HG03045 (cell line): ENCODE measurements at regions not wholly inside any gene's neighbourhood (a gene's known extent, or its start where the extent isn't known, plus 50 kb on each side); places are given as distances from the start of the nearest gene placed in this dataset.
"Not testable (repeated sequence)": the region's sequence is repeated elsewhere in the genome, so short reads cannot be mapped to it uniquely, and the experiment has no call there.

Experiments
- ATAC-seq: cut with Tn5 transposase; IDR thresholded peaks from one replicate; pipeline ENCODE4 v1.9.1; 2021; ENCODE audit warnings: mild to moderate bottlenecking, moderate library complexity; ENCODE audit not compliant: unreplicated experiment

DNA sequence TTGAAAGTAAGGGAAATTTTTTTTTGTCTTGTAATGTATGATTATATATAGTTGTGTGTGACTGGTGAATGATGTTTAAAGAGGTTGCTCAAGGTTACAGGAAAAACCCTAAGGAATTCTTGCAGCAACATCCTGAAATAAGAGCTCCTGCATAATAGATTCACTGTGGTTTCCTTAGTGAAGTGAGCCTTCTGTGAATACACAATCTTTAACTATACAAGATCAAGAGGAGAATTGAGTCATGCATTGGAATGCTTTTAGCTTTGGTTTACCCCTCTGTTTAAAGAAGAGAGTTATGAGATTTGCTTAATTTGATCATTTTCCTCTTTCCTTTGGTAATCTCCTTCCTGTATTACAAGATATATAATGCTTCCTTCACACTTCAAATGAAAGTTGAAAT lies 141.6 kb upstream of the EYA4 start:
- no peak for ATAC-seq

GRCh38 chr6:133100865-133101264 lies 140.3 kb upstream of the EYA4 start:
- no peak for ATAC-seq

DNA sequence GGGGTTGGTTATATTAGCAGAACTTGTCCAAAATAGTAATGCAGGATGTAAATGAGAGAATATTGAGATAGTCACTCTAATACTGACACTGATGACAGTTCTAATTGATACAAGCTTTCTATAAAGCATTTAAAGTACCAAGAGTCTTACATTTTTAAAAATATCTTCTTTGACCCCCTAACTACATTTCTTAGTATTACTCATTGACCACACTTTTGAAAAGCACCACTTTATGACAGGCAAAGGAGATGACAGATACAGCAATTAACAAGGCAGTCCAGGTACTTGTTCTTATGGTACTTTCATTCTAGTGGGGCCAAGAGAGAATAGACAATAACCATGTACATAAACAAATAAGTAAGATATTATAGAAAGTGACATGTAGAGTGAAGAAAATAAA lies 139.4 kb upstream of the EYA4 start:
- ATAC-seq, result no peak

DNA sequence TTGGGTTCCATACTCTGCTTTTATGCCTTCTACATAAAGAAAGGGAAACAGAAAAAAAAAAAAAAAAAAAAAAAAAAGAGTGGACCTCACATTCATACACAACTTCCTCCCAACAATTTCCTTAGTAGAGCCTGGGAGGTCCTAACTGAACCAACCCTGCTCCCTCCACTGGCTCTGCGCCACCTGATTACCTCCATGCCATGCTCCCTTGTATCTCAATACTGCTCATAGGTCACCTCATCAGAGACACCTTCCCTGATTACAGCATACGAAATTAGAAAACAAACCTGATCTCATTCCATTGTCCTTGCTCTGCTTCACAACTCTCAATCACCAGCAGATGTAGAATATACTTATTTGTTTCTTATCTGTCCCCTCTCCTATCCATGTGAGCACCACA lies 134.2 kb upstream of the EYA4 start:
- no peak for ATAC-seq

- ATAC-seq, result no peak
Observed at GRCh38 chr6:133108419-133108818, 132.7 kb upstream of the EYA4 start.

DNA sequence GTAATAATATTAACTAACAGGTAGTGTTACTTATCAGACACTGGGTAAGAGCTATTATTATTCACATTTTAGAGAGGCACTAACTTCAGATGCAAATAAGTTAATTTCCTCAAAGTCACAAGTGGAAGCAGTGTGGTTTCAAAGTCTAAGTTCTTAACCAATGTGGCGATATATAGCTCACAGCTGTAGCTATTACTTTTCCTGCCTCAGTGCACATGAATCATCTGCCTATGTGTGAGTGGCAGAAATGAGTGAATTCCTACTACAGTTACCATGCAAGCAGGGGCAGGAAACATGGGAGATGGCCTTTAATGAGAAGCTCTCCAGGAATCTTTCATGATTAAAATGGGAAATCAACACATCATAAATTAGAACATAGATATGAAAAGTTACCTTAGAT lies 126.2 kb upstream of the EYA4 start:
- no peak for ATAC-seq

DNA sequence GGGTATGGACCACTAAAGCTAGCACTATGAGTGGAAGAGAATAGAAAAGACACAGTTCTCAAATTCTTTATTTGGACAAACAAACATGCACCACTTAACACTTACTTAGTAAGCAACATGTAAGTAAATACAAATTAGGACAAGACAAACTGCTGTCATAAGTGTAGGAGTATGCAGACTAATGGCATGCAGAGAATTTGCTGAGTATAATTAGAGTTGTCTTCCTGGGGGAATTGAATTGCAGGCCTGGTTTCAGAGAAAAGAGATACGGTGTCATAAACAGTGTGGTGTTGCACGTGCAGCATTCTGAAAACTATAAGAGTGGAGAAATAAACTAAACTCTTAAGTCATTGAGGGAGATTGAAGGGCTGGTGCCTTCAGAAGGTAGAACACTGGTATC lies 125.2 kb upstream of the EYA4 start:
- no peak for ATAC-seq

GRCh38 chr6:133128191-133128590 lies 113.0 kb upstream of the EYA4 start:
- no peak for ATAC-seq

- no peak for ATAC-seq
Observed at GRCh38 chr6:133129556-133129955, 111.6 kb upstream of the EYA4 start.

- no peak for ATAC-seq
Observed at GRCh38 chr6:133130863-133131262, 110.3 kb upstream of the EYA4 start.

DNA sequence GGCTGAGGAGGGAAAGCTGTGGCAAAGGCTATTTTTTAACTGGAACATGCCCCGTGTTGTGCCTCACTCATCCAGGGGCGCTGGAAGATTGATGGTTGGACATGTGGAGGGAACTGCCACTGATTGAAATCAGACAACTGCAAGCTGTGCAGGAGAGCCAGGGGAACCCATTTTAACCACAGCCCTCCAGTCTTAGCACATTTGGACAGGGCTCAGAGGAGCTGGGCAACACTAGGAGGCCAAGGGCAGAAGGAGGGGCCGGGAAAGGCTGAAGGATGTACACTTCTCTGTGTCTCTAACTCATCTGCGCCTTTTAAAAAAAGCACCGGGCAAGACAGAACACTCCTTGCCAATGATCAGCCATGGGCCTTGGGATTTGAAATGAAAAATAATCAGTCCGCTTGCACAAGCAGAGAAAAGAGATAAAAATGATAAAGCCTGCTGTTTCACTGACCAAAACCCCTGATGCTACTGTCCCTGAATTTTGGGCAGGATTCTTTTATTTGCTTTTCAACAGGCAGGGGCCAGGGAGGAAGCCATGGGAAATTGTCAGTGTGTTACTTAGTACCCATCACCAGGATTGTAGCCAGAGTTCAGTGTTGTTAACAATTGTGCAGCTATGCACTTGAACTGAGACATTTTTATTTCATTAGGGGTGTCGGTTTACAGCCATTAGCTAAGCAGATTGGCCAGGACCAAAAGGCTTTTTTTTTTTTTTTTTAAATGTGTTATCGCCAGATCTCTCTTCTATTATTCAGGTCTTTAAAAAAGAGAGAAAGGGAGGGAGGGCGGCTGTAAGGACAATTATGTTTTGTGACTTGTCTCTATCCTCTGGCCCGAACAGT lies 109.3 kb upstream of the EYA4 start:
- no peak for ATAC-seq

GRCh38 chr6:133132466-133132971 lies 108.6 kb upstream of the EYA4 start:
- ATAC-seq, result no peak

- ATAC-seq, result no peak
Observed at GRCh38 chr6:133136177-133136880, 104.8 kb upstream of the EYA4 start.

DNA sequence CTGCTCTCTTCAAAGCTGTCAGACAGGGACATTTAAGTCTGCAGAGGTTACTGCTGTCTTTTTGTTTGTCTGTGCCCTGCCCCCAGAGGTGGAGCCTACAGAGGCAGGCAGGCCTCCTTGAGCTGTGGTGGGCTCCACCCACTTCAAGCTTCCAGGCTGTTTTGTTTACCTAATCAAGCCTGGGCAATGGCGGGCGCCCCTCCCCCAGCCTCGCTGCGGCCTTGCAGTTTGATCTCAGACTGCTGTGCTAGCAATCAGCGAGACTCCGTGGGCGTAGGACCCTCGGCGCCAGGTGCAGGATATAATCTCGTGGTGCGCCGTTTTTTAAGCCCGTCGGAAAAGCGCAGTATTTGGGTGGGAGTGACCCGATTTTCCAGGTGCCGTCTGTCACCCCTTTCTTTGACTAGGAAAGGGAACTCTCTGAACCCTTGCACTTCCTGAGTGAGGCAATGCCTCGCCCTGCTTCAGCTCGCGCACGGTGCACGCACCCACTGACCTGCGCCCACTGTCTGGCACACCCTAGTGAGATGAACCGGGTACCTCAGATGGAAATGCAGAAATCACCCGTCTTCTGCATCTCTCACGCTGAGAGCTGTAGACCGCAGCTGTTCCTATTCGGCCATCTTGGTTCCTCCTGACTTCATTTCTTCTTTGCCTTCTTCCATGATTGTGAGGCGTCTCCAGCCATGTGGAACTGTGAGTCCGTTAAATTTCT lies 93.5 kb upstream of the EYA4 start:
- not testable (repeated sequence) for ATAC-seq

- ATAC-seq, result no peak
Observed at GRCh38 chr6:133156689-133157088, 84.5 kb upstream of the EYA4 start.

GRCh38 chr6:133157995-133158394 lies 83.2 kb upstream of the EYA4 start:
- no peak for ATAC-seq

- no peak for ATAC-seq
Observed at GRCh38 chr6:133159255-133159795, 81.8 kb upstream of the EYA4 start.

DNA sequence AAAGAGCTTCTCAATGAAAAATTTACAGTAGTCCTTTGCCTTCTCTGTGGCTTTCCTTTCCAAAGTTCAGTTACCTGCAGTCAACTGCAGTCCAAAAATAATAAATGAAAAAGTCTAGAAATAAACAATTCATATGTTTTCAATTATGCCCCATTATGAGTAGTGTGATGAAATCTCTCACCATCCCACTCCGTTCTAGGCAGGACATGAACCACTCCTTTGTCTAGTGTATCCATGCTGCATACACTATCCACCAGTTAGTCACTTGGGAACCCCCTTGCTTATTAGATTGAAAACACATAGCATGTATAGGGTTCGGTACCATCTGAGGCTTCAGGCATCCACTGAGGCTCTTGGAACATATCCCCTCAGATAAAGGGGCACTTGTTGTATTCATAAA lies 80.6 kb upstream of the EYA4 start:
- no peak for ATAC-seq

GRCh38 chr6:133165235-133165634 lies 75.9 kb upstream of the EYA4 start:
- no peak for ATAC-seq

- ATAC-seq, result no peak
Observed at GRCh38 chr6:133166766-133167165, 74.4 kb upstream of the EYA4 start.

DNA sequence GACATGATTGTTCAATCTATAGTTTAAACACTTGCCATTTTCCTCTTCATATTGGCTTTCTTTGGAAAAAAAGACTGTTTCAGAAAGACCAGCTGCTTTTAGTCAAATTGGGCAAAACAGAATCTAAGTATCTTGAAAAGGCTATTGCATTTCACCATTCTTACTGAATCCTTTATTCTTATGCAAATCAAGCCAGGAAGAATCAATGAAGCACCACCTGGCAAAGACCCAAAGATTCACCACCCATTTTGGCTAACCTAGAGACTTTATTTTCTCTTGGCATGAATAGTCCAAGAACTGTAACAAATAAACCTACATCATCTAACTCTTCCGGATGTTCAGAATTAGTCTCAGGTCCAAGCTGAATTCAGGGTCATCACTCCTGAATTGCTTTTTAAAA lies 71.3 kb upstream of the EYA4 start:
- no peak for ATAC-seq
